NCI-H1105 treated with DMSO at 0.1 percent for 48 hours (cell line): ENCODE measurements at regions not wholly inside any gene's neighbourhood (a gene's known extent, or its start where the extent isn't known, plus 50 kb on each side); places are given as distances from the start of the nearest gene placed in this dataset.

Experiments used
- DNase-seq: peaks from one replicate; lab custom pipeline; 2025; lab: John Stamatoyannopoulos, UW

DNA sequence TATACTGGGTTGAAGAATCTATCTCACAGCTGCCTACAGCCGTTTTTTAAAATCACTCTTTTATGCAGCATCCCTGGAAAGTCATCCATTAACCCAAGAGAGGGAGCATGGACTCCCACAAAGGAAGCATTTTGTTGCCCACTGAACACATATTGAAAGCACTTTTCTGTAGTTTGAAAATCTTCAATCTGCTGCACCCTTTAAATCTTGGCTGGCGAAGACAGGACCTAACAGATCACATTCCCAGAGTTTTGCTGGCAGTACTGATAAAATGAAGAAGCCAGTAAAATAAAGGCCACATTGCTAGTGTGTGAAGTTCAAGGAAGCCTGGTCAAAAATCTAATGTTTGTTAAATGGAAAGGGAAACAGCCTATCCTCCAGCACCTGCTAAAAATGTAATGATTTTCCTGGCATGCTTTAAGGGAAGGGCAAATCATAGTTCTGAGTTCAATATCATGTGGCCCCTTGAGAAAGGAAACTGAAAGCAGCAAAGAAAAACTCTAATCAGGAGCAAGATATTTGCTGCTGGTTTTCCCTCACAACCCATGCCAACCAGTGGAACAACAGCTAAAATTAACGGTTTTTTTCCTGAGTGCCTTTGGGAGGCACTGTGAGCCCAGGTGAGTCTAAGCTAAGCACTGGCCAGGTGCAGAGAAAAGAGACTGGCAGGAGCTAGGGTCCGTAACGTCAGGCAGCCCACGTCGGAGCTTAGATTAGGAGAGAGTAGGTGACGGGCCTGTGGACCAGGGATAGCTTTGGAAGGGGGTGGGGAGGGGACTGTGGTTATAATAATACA is 97.9 kb upstream of the PALS2 start:
- DNase-seq: no peak

DNA sequence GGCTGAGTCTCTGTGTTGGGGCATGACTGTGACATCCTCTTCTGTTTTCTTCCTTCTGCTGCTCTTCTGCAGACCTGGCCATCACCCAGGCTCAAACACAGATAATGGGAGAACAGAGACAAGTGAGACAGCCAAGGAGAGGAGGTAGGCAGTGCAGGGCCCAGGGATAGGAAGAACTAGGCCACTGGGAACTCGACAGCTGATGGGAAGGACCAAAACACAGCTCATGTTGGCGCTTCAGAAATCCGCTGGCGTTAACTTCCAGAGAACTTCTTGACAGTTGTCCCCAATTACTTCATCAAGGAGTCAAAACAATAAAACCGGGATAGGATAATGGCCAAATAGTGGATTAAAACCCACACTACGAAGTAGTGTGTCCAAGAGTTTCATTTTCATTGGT is 97.0 kb upstream of the PALS2 start:
- no peak for DNase-seq

DNA sequence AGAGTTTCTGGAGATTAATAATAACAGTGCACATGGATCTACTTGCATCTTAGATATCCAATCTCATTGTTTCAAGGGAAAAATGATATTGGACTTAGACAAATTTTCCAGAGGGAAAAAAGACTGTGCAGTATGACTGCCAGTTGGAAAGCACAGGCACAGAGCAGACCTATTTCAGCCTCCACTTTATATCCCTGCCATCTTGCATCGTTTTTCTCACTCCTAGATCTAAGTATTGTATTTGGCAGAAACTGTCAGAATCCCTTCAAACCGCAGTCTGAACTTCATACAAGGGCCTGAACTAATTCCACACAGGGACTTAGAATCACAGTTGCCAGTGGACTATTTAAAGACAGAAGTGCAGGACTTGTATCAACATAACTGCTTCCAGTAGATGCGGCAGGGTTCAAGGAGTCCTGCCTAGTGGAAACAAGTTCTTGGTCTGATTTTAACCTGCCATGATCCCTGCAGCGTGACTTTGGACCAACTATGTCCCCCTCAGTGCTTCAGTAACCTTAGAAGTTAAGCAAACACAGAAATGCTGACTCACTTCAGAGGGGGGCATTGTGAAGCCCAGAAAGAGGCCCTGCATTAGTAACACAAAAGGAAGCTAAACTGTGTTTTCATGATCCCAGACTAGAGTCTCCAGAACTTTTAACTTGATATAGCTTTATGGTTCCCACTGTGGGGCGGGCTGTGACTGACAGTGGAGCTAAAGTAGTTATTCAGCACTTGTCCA is 95.7 kb upstream of the PALS2 start:
- peak; percentile 15 for DNase-seq

DNA sequence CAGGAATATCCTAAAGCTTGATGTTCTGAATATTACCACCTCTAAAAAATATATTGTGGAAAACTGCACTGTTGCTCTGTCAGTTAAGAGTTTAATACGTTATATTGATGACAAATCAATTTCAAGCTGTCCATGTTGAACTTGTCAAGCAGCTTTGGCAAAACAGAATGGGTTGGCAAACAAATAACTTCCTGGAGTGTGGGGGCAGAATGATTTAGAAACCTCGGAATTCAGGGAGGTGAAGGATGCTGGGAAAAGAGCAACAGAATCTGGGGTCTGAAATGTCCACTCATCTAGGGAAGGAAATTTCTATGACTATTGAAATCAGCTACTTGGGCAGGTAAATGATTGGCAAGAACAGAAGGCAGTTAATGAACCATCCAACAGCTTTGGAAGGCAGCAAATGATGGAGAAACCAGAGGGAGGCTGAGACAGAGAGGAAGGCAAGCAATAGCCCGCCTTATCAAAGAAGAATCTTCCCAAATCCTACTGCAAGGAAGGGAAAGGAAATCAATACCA is 95.1 kb upstream of the PALS2 start:
- DNase-seq: no peak

DNA sequence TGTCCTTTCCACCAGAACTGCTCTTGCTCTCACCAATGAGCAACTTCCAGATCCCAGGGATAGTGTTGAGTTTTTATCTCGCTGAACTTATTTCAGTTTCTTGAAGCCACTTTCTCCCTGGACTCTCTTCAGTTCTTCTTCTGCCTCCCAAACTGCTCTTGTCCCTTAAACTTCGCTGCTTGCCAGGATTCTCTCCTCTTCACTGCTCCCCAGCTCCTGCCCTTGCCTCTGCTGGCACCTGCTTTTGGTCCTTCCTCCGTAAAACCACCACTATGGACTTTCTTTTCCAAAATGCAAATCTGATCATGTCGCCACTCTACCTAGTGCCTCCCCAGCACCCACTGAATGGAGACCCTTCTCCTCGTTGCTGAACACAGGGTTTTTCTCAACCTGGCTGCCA is 92.8 kb upstream of the PALS2 start:
- no peak for DNase-seq

DNA sequence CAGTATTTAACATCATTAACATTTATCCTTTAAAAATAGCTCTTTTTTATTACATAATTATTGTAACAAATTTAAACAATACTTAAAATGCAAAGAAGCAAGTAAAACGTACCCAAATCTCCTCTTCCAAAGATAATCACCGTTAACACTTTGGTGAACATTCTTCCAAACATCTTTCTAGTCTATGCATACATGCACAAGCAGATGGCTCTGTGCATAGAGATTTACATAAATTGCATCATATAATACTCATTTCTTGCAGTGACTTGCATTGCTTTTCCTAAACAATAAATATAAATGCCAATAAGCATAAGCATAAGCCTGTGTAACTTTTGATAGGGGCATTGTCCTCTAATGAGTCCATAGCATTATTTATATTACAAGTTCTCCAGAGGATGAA is 89.4 kb upstream of the PALS2 start:
- DNase-seq: no peak

DNA sequence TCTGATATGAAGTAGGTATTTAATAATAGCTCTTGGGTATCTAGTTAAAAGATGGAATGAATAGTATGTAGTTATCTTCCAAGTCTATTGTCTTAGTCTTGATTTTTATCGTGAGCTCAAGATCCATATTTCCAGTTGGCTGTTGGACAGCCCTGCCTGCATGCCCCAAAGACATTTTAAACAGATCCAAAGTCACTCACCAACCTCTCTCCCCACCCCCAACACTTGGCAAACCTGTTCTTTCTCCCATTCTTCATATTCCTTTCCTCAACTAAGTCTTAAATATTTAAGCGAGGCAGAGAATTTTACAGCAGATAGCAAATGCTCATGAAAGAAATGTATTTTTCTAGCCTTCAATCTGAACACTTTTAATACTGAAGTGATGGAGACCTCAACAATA is 80.7 kb upstream of the PALS2 start:
- no peak for DNase-seq

DNA sequence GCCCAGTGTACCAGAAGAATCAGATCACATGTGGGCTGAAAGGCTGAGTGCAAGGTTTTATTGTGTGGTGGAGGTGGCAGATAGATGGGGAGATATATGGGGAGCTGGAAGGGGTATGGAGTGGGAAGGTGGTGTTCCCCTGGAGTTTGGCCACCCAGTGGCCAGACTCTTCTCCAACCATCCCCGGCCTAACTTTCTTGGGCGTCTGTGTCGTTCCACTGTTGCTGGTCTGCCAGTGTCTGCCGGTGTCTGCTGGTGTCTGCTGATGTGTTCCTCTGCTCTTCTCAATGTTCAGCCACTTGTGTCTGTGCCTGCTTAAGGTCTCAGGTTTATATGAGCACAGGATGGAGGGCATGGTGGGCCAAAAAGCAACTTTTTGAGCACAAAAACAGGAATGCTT is 78.4 kb upstream of the PALS2 start:
- DNase-seq: no peak

DNA sequence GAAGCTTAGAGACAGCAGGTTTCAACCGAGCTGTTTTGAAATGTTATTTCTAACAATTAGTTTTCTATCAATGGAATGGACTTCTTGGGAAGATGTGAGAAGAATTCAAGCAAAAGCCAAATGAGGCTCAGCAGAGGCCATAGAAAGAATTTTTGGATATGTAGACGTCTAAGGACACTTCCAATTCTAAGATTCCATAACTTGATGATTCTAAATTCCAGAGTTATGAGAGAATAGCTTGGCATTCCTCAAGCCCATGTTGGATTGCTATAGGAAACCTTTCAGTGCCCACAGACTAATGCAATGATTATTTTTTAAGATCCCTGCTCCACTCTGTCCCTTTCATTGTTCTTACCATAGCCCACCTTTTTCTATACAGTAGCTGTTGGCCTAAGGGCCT is 77.2 kb upstream of the PALS2 start:
- DNase-seq: no peak

DNA sequence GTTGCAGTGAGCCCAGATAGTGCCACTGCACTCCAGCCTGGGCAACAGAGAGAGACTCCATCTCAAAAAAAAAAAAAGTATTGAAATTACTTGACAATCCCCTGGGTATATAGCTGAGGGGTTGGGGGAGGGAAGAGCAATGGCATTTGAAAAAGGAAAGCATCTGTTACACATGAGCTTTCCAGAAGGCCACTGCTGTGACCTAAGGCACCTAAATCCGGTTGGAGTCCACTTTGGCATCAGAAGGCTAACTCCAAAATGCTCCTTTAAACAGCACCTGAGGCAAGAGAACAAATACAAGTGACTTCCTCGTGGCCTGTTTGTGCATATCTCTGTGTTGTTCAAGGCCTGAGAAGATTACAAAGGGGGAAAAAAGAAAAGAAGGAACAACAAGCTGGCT is 74.8 kb upstream of the PALS2 start:
- DNase-seq: no peak

DNA sequence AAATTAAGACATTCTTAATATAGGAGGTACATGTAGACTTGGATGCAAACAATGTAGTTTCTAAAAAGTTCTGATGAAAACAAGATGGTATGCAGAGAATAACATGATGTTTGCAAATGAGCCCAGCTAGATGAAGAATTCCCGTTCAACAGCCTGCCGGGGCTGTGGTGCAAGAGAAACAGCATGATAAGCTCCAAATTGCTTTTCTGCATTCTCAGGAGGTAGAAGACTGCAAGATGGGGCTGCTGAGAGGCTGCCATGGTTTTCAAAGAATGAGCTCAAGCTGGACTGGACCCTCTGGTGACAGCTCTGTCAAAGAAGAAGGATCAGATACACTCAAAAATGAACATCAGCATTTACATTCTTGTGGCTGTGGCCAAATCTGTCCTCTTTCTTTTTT is 73.4 kb upstream of the PALS2 start:
- DNase-seq: no peak

DNA sequence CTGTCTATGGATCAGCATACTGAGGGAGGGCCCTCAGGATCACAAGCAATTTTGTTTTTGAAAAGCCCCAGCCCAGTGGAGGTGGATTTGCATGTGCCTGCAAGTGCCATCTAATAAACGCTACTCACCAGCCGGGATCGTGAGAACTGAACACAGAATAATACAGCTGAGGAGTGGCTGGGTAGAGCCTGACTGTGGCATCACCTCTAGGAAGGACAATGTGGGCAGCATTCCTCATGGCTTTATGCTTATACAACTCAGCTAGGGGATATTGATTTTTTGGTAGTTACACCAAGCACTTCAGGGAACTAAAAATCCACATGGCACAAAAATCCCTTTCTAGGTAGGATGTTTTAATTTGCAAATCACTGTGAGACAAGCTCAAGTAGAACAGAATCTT is 72.7 kb upstream of the PALS2 start:
- no peak for DNase-seq

DNA sequence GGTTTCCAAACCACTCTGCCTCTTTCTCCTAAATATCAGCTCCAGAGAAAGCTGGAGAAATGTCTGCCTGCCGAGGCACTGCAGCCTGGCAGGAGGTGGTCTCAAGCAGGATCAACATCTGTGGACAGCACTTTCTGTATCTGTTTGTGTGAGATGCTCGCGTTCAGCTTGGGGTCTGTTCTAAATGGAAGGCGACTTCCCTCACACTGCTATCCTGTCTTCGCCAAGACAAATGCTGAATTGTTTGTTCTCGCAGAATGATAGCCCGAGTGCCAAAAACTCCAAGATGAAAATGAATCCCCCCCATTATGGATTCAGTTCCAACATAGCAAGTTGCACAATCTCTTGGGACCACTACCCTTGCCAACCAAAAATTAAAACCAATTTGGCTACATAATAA is 72.2 kb upstream of the PALS2 start:
- no peak for DNase-seq

DNA sequence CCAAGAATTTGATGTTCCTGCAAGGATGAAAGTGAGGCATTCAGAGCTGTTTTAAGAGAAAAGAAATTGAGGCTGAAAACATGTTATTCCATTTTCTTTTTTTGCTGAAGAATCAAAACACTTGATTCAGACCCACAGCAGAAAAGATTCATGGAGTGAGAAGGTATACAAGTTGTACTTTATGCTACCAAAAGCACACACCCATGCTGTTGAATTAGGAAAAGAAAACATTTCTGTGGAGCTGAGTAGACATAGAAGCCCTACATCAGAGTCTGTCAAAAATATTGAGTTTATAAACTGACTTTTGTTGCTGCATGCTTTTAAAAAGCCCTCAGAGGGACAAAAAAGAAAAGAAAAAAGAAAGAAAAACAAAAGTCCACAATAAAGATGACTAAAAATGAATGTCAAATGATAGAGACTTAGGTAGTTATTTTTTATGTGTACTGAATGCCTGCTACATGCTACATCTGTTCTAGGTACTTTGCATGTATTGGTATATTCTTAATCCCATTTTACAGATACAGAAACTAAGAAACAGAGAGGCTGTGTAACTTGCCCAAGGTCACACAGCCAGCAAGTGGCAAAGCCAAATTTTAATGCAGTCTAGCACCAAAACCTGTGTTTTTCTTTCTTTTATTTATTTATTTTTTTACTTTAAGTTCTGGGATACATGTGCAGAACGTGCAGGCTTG is 71.7 kb upstream of the PALS2 start:
- no peak for DNase-seq

DNA sequence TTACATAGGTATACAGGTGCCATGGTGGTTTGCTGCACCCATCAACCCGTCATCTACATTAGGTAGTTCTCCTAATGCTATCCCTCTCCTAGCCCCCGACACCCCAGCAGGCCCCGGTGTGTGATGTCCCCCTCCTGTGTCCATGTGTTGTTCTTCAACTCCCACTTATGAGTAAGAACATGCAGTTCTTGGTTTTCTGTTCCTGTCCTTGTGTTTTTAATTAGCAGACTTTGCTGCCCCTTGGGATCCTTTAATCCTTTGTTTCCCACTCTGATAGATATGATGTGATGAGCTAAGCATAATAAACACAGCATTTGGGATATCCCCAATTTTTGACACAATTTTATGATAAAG is 71.1 kb upstream of the PALS2 start:
- no peak for DNase-seq

DNA sequence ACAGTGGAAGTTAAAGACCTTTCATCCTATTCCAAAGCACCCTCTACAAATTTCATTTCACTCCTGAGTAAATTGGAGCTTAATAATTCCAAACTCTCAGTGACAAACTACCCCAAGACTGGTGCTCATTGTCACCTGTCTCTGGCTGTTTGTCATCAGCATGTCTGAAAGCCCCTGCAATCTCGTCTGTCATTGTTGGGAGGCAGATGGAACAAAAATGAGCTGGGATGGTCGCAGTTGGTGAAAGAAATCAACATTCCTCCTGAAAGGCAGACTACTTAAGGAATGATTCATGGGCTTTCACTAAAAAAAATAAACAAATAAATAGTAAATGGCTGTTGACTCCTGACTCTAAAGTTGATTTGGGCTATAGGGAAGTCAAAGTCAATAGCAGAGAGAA is 69.7 kb upstream of the PALS2 start:
- DNase-seq: no peak

DNA sequence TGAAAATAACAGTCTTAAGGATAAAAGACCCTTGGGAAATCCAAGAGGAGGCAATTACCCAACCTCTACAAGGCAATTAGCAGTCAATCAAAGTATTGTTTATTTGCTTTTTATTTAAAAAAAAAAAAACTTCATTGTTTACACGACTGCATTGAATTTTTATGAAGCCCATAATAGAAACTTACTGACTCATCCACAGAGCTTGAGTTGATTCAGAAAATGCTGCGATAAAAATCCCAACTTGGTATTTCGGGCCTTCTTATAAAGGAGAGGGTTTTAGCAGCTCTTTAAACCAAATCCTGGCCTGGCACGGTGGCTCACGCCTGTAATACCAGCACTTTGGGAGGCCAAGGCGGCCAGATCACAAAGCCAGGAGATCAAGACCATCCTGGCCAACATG is 69.2 kb upstream of the PALS2 start:
- no peak for DNase-seq

DNA sequence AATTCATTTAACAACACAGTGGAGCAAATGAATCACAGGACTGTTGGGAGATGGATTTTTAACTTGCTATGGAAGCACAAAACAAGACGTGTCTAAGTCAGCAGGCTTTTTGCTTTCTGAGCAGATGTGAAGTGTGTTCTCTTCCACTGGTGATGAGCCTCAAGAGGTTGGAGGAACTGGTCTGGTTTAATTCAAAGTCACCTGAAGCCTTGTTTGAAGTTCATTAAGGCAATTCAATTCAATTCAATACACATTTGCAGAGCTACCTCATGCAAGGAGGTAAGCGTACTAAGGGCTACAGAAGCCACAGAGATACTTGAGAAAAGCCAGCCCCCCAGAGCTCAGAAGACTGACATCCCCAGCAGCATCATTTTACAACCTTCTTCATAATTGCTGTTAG is 68.4 kb upstream of the PALS2 start:
- DNase-seq: no peak

DNA sequence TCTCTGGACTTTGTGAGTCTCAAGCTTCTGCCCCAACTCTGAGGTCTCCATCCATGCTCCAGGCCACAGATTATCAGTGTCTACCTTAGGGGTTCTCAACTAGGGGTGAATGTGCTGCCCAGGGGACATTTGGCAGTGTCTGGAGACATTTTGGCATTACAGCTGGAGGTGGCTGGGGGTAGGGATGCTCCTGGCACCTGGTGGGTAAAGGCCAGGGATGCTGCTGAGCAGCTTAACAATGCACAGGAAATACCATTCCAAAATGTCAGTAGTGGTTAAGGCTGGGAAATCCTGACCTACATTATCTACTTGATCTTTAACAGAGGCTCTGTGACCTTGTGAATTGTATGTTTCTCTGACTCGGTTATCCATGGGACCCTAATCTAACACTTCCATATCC is 67.3 kb upstream of the PALS2 start:
- no peak for DNase-seq

DNA sequence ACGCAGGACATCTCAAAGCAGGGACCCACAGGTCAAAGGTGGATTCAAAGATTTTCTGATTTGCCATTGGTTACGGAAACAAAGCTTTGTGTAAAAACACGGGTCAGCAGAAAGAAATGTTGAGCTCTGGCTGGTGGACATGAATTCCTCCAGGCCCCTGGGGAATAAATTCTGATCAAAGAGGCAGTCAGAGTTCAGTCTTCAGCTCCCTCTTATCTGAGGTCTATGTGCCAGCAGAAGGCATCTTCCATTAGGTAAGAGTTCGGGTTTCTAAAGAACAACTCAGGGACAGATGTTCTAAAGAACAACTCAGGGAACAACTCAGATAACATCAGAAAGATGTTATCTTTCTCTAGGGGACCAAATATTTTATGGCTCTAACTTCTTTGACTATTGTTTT is 64.9 kb upstream of the PALS2 start:
- no peak for DNase-seq

DNA sequence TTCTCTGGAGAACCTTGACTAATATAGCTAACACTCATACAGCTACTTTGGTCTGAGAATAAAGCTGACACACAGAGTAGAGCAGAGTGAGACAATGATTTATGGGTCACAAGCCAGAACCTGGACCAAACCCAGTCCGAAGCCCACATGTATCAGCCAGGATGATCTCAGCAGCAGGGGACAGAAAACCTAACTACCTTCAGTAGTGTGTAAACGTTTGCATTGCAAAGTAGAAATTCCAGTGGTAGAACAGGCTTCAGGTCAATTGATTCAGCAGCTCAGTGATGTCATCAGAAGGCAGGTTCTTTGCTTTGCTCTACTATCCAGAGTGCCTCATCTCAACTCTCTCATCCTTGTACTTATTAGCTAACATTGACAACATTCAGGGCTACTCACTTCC is 62.5 kb upstream of the PALS2 start:
- DNase-seq: no peak

DNA sequence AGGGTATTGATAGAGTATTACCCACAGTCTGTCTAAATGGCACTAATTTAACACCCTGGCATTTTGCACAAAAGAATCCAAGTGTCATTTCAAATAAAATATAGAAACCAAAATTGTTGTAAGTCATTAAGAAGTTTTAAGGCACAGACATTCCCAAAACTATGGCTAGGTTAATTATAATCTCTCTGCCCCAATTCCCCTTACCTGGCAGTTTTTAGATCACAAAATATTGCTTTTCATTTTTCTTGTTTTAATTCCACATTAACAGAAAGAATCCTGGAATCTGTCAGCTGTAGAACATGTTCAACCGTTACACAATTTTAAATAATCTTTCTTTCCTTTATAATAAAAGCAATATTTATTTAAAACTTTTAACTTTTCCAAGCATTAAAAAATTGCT is 56.1 kb upstream of the PALS2 start:
- DNase-seq: no peak
